IPS-18c (cell line): ENCODE measurements at regions not wholly inside any gene's neighbourhood (a gene's known extent, or its start where the extent isn't known, plus 50 kb on each side); places are given as distances from the start of the nearest gene placed in this dataset.

ENCODE experiments used
- H3K4me3 ChIP-seq: 2 replicates; pipeline ENCODE4 v1.7.0; 2013; ENCODE audit warnings: low read depth, mild to moderate bottlenecking, low read length, moderate library complexity; ENCODE audit not compliant: insufficient read depth
- H3K9me3 ChIP-seq: one replicate; pipeline ENCODE4 v1.6.1; 2013; ENCODE audit warnings: mild to moderate bottlenecking, low read length, moderate library complexity; ENCODE audit not compliant: control insufficient read depth, insufficient read depth

- H3K4me3 ChIP-seq: no peak overlapping the region
These were observed 95.0 kb downstream of the FOXL1 start for GRCh38 chr16:86673090-86673955.

GRCh38 chr16:86673956-86674453 lies 95.7 kb downstream of the FOXL1 start:
- Histone ChIP-seq H3K4me3 (no peak overlapping the region), H3K9me3 (peaks cover 3% of the 10 kb centered on the region)

More at GRCh38 chr16:86673090-86673955, 95.0 kb downstream of the FOXL1 start:
- H3K9me3 ChIP-seq: peaks cover 3% of the 10 kb centered on the region

DNA sequence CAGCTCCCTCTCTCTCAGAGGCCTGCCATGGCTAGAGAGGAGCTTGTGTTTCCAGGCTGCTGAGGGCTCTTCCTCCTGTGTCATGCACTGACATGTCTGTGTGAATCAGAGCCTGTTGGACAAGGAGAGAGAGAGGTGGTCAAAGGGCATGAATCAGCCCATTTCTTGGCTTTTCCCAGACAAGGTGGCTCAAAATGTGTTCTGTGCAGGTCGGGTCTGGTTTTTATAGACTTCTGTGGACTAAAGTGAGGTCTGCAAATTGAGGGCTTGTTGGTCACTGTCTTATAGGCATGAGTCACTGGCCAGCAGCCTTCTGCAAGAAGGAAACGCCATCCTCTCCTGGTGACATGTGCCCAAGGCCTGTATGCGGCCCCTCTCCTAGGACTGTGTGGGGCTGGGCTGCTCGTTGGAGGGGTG lies 97.9 kb downstream of the FOXL1 start:
- Histone ChIP-seq H3K4me3 (no peak overlapping the region), H3K9me3 (peaks cover 3% of the 10 kb centered on the region)

DNA sequence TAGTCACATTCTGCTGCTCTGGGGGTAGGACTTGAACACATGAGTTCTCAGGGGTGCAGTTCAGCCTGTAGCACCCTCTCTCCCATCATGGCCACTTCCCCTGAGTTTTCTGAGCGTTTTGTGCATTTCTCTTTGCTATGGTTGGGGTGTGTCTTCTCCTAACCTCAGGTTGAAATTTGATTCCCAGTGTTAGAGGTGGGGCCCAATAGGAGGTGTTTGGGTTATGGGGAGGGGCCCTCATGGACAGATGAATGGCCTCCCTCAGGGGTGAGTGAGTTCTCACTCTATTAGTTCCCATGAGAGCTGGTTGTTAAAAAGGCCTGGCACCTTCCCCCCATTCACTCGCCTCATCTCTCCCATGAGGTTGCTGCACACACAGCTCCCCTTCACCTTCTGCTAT lies 101.1 kb downstream of the FOXL1 start:
- no peaks in the 10 kb centered on the region for H3K9me3 ChIP-seq
- H3K4me3 ChIP-seq: no peak overlapping the region

GRCh38 chr16:86680162-86680561 lies 101.8 kb downstream of the FOXL1 start:
- Histone ChIP-seq H3K4me3 (no peak overlapping the region), H3K9me3 (no peaks in the 10 kb centered on the region)

GRCh38 chr16:86680661-86681030 lies 102.3 kb downstream of the FOXL1 start:
- Histone ChIP-seq H3K9me3 (no peaks in the 10 kb centered on the region), H3K4me3 (no peak overlapping the region; the same call in 1 of the 2 replicates)

GRCh38 chr16:86681031-86681756 lies 102.8 kb downstream of the FOXL1 start:
- Histone ChIP-seq H3K9me3 (no peaks in the 10 kb centered on the region), H3K4me3 (no peak overlapping the region)

DNA sequence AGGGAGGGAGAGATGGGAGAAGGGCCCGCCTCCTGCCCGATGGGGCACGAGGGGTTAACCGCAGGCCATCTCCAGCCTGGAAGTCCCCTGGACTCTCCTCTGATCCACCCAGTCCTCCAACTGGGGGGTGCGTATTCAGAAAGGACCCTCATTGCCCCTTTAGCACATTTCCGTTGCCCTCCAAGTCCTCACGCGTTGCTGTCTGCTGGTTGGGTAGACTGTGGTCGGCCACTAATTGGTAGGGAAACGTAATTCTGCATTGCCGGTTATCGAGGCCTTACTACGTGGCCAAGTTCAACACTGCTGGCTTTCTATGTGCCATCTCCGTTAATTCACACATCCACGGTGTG lies 103.4 kb downstream of the FOXL1 start:
- Histone ChIP-seq H3K9me3 (no peaks in the 10 kb centered on the region), H3K4me3 (no peak overlapping the region)

- no peaks in the 10 kb centered on the region for H3K9me3 ChIP-seq
These were observed 104.0 kb downstream of the FOXL1 start for GRCh38 chr16:86682219-86682904.

GRCh38 chr16:86683441-86684194 lies 105.3 kb downstream of the FOXL1 start:
- no peak overlapping the region for H3K4me3 ChIP-seq
- no peaks in the 10 kb centered on the region for H3K9me3 ChIP-seq

More at GRCh38 chr16:86682219-86682904, 104.0 kb downstream of the FOXL1 start:
- H3K4me3 ChIP-seq: no peak overlapping the region

GRCh38 chr16:86685076-86685475 lies 106.7 kb downstream of the FOXL1 start:
- Histone ChIP-seq H3K9me3 (no peaks in the 10 kb centered on the region), H3K4me3 (no peak overlapping the region)

- H3K9me3 ChIP-seq: no peaks in the 10 kb centered on the region
- no peak overlapping the region for H3K4me3 ChIP-seq
These were observed 112.6 kb downstream of the FOXL1 start for GRCh38 chr16:86690970-86691369.

GRCh38 chr16:86692426-86692825 lies 114.1 kb downstream of the FOXL1 start:
- H3K4me3 ChIP-seq: no peak overlapping the region
- no peaks in the 10 kb centered on the region for H3K9me3 ChIP-seq

- Histone ChIP-seq H3K9me3 (no peaks in the 10 kb centered on the region), H3K4me3 (no peak overlapping the region)
These were observed 114.7 kb downstream of the FOXL1 start for GRCh38 chr16:86693033-86693432.

- no peak overlapping the region for H3K4me3 ChIP-seq
- H3K9me3 ChIP-seq: no peaks in the 10 kb centered on the region
These were observed 119.4 kb downstream of the FOXL1 start for GRCh38 chr16:86697715-86698114.

DNA sequence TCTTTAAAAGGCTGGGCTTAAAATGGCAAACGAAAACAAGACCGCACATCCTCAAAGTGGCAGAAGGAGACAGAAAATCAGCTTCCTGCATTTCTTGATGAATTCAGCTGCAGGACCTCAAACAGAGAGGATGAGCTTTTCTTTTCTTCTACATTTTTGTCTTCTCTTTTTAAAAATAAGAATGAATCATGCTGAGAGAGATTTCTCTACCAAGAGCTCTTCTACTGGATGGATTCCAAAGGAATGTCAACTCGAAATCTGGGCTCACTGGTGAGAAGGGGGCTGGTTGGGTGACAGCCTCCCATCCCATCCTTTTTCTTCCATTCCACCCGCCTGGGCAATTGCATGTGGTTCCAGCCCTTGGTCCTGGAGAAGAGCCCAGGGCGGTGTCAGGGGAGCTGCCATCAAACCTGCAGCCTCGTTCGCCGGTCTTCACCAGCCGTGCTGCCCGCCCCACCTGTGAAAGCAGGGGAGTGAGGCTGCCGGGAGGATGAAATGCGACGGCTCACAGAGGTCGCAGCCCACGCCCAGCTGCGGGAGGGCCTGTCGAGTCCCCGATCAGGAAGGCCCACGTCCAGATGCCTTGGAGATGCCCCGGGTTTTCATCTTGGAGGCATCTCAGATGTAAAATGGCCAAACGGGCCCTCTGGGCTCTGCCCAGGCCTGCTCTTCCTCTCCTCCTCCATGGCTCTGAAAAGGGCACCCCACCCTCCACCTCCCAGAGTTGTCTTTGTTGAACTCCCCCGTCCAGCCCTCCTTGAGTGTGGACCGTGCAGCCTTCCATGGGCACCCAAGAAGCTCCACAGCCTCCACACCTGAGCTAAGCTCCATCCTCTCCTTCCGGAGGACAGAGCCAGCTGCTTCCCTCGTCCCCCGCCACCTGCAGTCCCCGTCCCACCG lies 121.9 kb downstream of the FOXL1 start:
- H3K4me3 ChIP-seq: no peak overlapping the region

More for the DNA sequence above, 121.9 kb downstream of the FOXL1 start:
- H3K9me3 ChIP-seq: no peaks in the 10 kb centered on the region
